Osteoblast (primary cell): ENCODE measurements at regions not wholly inside any gene's neighbourhood (a gene's known extent, or its start where the extent isn't known, plus 50 kb on each side); places are given as distances from the start of the nearest gene placed in this dataset.

Source experiments
- DNase-seq: peaks from one replicate; pipeline ENCODE4 v3.0.0; 2011; ENCODE audit warnings: low spot score, mixed read lengths; ENCODE audit not compliant: insufficient read length; ENCODE audit errors: missing footprints
- H2AFZ ChIP-seq: 2 replicates; pipeline ENCODE4 v1.6.0; 2011; ENCODE audit warnings: mild to moderate bottlenecking, low read length
- H3K27ac ChIP-seq: 2 replicates; pipeline ENCODE4 v1.5.1; 2011; ENCODE audit warnings: mild to moderate bottlenecking, low read depth, low read length, moderate library complexity
- H3K27me3 ChIP-seq: 2 replicates; pipeline ENCODE4 v1.6.0; 2012; ENCODE audit warnings: mild to moderate bottlenecking, control low read depth, inconsistent platforms, low read length, moderate library complexity; ENCODE audit not compliant: insufficient read depth
- H3K36me3 ChIP-seq: 2 replicates; pipeline ENCODE4 v1.5.1; 2011; ENCODE audit warnings: mild to moderate bottlenecking, low read length, control low read depth, moderate library complexity; ENCODE audit not compliant: insufficient read depth
- H3K4me1 ChIP-seq: 2 replicates; pipeline ENCODE4 v1.5.1; 2011; ENCODE audit warnings: mild to moderate bottlenecking, low read length, control low read depth, moderate library complexity; ENCODE audit not compliant: insufficient read depth
- H3K4me2 ChIP-seq: 2 replicates; pipeline ENCODE4 v1.6.0; 2011; ENCODE audit warnings: mild to moderate bottlenecking, low read length; ENCODE audit not compliant: insufficient read depth
- H3K4me3 ChIP-seq: fragments of 200-600 bp; sonication (generic); 3 replicates; pipeline ENCODE4 v1.5.1; 2012; ENCODE audit warnings: mild to moderate bottlenecking, low read length, inconsistent platforms; ENCODE audit not compliant: insufficient read depth
- H3K79me2 ChIP-seq: 2 replicates; pipeline ENCODE4 v1.6.0; 2012; ENCODE audit warnings: mild to moderate bottlenecking, low read length, control low read depth, inconsistent platforms; ENCODE audit not compliant: insufficient read depth
- H3K9me3 ChIP-seq: 2 replicates; pipeline ENCODE4 v1.5.1; 2011; ENCODE audit warnings: low read depth, low read length, control low read depth
- H4K20me1 ChIP-seq: 2 replicates; pipeline ENCODE4 v1.6.0; 2012; ENCODE audit warnings: mild to moderate bottlenecking, low read length, control low read depth; ENCODE audit not compliant: insufficient read depth
- TF ChIP-seq, protein P1 (sequence below): IDR thresholded peaks from 2 replicates; pipeline ENCODE4 v1.5.1; 2011; ENCODE audit warnings: mild to moderate bottlenecking, low read depth, low read length, moderate library complexity; ENCODE audit errors: extremely low read depth

- Histone ChIP-seq H3K79me2 (no peaks in the 10 kb centered on the region), H3K27ac (no peak overlapping the region), H3K4me1 (no peaks in the 10 kb centered on the region), H3K4me3 (no peak overlapping the region), H3K9me3 (no peaks in the 10 kb centered on the region), H2AFZ (no peak overlapping the region), H4K20me1 (no peaks in the 10 kb centered on the region), H3K36me3 (no peaks in the 10 kb centered on the region), H3K4me2 (no peak overlapping the region), H3K27me3 (no peaks in the 10 kb centered on the region)
- TF ChIP-seq, protein P1, sequence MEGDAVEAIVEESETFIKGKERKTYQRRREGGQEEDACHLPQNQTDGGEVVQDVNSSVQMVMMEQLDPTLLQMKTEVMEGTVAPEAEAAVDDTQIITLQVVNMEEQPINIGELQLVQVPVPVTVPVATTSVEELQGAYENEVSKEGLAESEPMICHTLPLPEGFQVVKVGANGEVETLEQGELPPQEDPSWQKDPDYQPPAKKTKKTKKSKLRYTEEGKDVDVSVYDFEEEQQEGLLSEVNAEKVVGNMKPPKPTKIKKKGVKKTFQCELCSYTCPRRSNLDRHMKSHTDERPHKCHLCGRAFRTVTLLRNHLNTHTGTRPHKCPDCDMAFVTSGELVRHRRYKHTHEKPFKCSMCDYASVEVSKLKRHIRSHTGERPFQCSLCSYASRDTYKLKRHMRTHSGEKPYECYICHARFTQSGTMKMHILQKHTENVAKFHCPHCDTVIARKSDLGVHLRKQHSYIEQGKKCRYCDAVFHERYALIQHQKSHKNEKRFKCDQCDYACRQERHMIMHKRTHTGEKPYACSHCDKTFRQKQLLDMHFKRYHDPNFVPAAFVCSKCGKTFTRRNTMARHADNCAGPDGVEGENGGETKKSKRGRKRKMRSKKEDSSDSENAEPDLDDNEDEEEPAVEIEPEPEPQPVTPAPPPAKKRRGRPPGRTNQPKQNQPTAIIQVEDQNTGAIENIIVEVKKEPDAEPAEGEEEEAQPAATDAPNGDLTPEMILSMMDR, result no peak
- no peak for DNase-seq
Observed at GRCh38 chr13:107960301-107960700, 255.0 kb downstream of the LIG4 start.

DNA sequence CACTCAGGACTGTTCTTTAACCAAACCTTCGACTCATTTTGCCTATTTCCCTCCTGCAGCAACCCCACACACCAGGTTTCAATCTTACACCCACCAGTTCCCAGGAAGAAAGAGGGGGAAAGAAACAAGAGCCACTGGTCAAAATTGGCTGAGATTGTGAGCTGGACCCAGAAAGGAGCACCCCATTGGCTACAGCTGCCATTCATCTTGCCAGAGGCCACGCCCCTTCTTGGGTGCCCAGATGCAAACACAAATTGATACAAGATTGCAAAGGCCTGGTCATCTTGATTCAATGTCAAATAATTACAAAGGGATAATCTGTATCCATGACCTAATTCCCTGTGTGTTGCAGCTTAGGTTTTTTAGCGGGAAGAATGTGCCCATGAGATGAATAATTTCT, 258.4 kb downstream of the LIG4 start:
- Histone ChIP-seq H3K27me3 (no peaks in the 10 kb centered on the region), H4K20me1 (no peaks in the 10 kb centered on the region), H3K4me1 (no peaks in the 10 kb centered on the region), H3K79me2 (no peaks in the 10 kb centered on the region), H2AFZ (no peak overlapping the region), H3K4me3 (no peak overlapping the region), H3K9me3 (no peaks in the 10 kb centered on the region), H3K4me2 (no peak overlapping the region), H3K36me3 (no peaks in the 10 kb centered on the region), H3K27ac (no peak overlapping the region)
- TF ChIP-seq, protein P1, result no peak
- no peak for DNase-seq

GRCh38 chr13:107942030-107942617, 273.2 kb downstream of the LIG4 start:
- Histone ChIP-seq H3K4me3 (no peak overlapping the region), H2AFZ (no peak overlapping the region), H4K20me1 (no peaks in the 10 kb centered on the region), H3K79me2 (no peaks in the 10 kb centered on the region), H3K27me3 (no peaks in the 10 kb centered on the region), H3K4me2 (no peak overlapping the region), H3K9me3 (peaks cover 2% of the 10 kb centered on the region), H3K36me3 (no peaks in the 10 kb centered on the region), H3K27ac (no peak overlapping the region), H3K4me1 (no peaks in the 10 kb centered on the region)
- DNase-seq, result no peak
- TF ChIP-seq, protein P1, result no peak

- Histone ChIP-seq H3K79me2 (no peaks in the 10 kb centered on the region), H2AFZ (no peak overlapping the region), H4K20me1 (no peaks in the 10 kb centered on the region), H3K9me3 (peaks cover 2% of the 10 kb centered on the region), H3K27ac (no peak overlapping the region), H3K4me3 (no peak overlapping the region), H3K36me3 (no peaks in the 10 kb centered on the region), H3K27me3 (no peaks in the 10 kb centered on the region), H3K4me2 (no peak overlapping the region), H3K4me1 (no peaks in the 10 kb centered on the region)
- TF ChIP-seq, protein P1, result no peak
- no peak for DNase-seq
Observed at GRCh38 chr13:107941345-107942029, 273.8 kb downstream of the LIG4 start.
